ENCODE measurements at regions not wholly inside any gene's neighbourhood (a gene's known extent, or its start where the extent isn't known, plus 50 kb on each side); places are given as distances from the start of the nearest gene placed in this dataset.

DNA sequence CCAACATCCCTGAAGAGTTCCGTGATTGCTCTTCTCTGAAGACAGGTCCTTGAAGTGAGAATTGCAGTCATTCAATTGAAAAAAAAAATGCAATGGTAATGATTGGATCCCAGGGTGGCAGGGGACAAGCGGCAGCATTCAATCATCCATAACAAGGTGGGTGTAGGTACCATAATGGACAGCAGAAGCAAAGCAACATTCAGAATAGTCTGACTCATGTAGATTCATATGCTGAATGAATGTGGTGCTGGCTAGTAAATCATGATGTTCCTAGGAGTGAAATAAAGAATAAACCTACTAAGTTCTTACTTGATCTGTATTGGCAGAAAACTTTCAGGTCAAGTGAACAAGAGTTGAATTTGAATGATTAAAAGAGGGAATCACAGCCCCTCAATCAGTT, 319.6 kb downstream of the GPATCH2 start:
- no peak for ATAC-seq
- no peak for TF ChIP-seq ZC3H10 (CRISPR knock-in tag; IDR thresholded peaks at IDR 0.05)
- no peak for TF ChIP-seq ZFP30 (CRISPR knock-in tag; IDR thresholded peaks at IDR 0.05)
- no peak for TF ChIP-seq SNAI2 (CRISPR knock-in tag; IDR thresholded peaks at IDR 0.05)
- no peak for TF ChIP-seq ARNTL (CRISPR knock-in tag; IDR thresholded peaks at IDR 0.05; ENCODE audit: borderline replicate concordance, low read depth)
- no peak for TF ChIP-seq OSR1 (CRISPR knock-in tag; IDR thresholded peaks at IDR 0.05)
- no peak for TF ChIP-seq ZFP3 (CRISPR knock-in tag; IDR thresholded peaks at IDR 0.05)
- no peak for TF ChIP-seq ZNF565 (CRISPR knock-in tag; conservative IDR thresholded peaks at IDR 0.05; ENCODE audit: low read depth)
- TF ChIP-seq, protein P1, sequence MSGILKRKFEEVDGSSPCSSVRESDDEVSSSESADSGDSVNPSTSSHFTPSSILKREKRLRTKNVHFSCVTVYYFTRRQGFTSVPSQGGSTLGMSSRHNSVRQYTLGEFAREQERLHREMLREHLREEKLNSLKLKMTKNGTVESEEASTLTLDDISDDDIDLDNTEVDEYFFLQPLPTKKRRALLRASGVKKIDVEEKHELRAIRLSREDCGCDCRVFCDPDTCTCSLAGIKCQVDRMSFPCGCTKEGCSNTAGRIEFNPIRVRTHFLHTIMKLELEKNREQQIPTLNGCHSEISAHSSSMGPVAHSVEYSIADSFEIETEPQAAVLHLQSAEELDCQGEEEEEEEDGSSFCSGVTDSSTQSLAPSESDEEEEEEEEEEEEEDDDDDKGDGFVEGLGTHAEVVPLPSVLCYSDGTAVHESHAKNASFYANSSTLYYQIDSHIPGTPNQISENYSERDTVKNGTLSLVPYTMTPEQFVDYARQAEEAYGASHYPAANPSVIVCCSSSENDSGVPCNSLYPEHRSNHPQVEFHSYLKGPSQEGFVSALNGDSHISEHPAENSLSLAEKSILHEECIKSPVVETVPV (CRISPR knock-in tag; IDR thresholded peaks at IDR 0.05), result no peak
- TF ChIP-seq, protein P2, sequence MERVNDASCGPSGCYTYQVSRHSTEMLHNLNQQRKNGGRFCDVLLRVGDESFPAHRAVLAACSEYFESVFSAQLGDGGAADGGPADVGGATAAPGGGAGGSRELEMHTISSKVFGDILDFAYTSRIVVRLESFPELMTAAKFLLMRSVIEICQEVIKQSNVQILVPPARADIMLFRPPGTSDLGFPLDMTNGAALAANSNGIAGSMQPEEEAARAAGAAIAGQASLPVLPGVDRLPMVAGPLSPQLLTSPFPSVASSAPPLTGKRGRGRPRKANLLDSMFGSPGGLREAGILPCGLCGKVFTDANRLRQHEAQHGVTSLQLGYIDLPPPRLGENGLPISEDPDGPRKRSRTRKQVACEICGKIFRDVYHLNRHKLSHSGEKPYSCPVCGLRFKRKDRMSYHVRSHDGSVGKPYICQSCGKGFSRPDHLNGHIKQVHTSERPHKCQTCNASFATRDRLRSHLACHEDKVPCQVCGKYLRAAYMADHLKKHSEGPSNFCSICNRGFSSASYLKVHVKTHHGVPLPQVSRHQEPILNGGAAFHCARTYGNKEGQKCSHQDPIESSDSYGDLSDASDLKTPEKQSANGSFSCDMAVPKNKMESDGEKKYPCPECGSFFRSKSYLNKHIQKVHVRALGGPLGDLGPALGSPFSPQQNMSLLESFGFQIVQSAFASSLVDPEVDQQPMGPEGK (CRISPR knock-in tag; IDR thresholded peaks at IDR 0.05; ENCODE audit: borderline replicate concordance), result no peak
- no peak for TF ChIP-seq ZNF70 (CRISPR knock-in tag; IDR thresholded peaks at IDR 0.05)
- no peak for TF ChIP-seq CSDC2 (CRISPR knock-in tag; IDR thresholded peaks at IDR 0.05)
- TF ChIP-seq PPARA (CRISPR knock-in tag; IDR thresholded peaks at IDR 0.05; ENCODE audit: borderline replicate concordance), result no peak
- no peak for TF ChIP-seq ZNF8 (CRISPR knock-in tag; IDR thresholded peaks at IDR 0.05)
- no peak for TF ChIP-seq BACH2 (CRISPR knock-in tag; IDR thresholded peaks at IDR 0.05; ENCODE audit: borderline replicate concordance)
- no peak for TF ChIP-seq TOX (CRISPR knock-in tag; IDR thresholded peaks at IDR 0.05; ENCODE audit: borderline replicate concordance)
- TF ChIP-seq GLIS3 (CRISPR knock-in tag; IDR thresholded peaks at IDR 0.05), result no peak
- TF ChIP-seq, protein P3, sequence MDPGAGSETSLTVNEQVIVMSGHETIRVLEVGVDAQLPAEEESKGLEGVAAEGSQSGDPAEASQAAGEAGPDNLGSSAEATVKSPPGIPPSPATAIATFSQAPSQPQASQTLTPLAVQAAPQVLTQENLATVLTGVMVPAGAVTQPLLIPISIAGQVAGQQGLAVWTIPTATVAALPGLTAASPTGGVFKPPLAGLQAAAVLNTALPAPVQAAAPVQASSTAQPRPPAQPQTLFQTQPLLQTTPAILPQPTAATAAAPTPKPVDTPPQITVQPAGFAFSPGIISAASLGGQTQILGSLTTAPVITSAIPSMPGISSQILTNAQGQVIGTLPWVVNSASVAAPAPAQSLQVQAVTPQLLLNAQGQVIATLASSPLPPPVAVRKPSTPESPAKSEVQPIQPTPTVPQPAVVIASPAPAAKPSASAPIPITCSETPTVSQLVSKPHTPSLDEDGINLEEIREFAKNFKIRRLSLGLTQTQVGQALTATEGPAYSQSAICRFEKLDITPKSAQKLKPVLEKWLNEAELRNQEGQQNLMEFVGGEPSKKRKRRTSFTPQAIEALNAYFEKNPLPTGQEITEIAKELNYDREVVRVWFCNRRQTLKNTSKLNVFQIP (CRISPR knock-in tag; IDR thresholded peaks at IDR 0.05; ENCODE audit: borderline replicate concordance, low read depth), result no peak
- TF ChIP-seq ISL1 (CRISPR knock-in tag; IDR thresholded peaks at IDR 0.05), result no peak

DNA sequence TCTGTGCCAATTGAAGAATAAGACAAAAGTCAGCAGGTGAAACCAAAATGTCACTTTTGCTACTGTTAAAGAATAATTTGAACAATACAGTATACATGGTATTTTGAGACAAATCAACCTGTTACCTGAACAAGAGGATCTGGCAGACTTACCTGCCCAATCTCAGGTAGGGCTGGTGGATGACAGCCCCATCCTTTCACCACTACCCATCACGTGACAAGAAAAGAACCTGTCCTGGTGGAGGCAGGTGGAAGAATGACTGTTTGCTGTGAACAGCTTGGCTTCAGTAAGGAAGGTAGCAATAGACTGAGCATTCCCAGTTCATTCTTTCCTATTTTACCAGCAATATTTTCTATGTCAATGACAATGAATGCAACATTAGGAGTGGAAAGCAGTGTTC, 349.6 kb downstream of the GPATCH2 start:
- ATAC-seq, result no peak
- TF ChIP-seq ZFP3 (CRISPR knock-in tag; IDR thresholded peaks at IDR 0.05) (no peak), ZNF70 (CRISPR knock-in tag; IDR thresholded peaks at IDR 0.05) (no peak), ISL1 (CRISPR knock-in tag; IDR thresholded peaks at IDR 0.05) (no peak), SNAI2 (CRISPR knock-in tag; IDR thresholded peaks at IDR 0.05) (no peak), ZNF565 (CRISPR knock-in tag; conservative IDR thresholded peaks at IDR 0.05; ENCODE audit: low read depth) (no peak), TCF4 (CRISPR knock-in tag; IDR thresholded peaks at IDR 0.05; ENCODE audit: borderline replicate concordance) (no peak), OSR1 (CRISPR knock-in tag; IDR thresholded peaks at IDR 0.05) (no peak), ESRRG (CRISPR knock-in tag; IDR thresholded peaks at IDR 0.05) (no peak), ZFP30 (CRISPR knock-in tag; IDR thresholded peaks at IDR 0.05) (no peak), ZNF8 (CRISPR knock-in tag; IDR thresholded peaks at IDR 0.05) (no peak)
- TF ChIP-seq, protein P3 (CRISPR knock-in tag; IDR thresholded peaks at IDR 0.05; ENCODE audit: borderline replicate concordance, low read depth), result no peak
- TF ChIP-seq, protein P4, sequence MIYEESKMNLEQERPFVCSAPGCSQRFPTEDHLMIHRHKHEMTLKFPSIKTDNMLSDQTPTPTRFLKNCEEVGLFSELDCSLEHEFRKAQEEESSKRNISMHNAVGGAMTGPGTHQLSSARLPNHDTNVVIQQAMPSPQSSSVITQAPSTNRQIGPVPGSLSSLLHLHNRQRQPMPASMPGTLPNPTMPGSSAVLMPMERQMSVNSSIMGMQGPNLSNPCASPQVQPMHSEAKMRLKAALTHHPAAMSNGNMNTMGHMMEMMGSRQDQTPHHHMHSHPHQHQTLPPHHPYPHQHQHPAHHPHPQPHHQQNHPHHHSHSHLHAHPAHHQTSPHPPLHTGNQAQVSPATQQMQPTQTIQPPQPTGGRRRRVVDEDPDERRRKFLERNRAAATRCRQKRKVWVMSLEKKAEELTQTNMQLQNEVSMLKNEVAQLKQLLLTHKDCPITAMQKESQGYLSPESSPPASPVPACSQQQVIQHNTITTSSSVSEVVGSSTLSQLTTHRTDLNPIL (CRISPR knock-in tag; IDR thresholded peaks at IDR 0.05; ENCODE audit: low read depth), result no peak
- TF ChIP-seq, protein P2 (CRISPR knock-in tag; IDR thresholded peaks at IDR 0.05; ENCODE audit: borderline replicate concordance), result no peak
- TF ChIP-seq, protein P1 (CRISPR knock-in tag; IDR thresholded peaks at IDR 0.05), result no peak

All from SK-N-SH treated with all-trans-retinoic acid at 6 μM for 48 hours (cell line).